Peyer's patch (tissue), 4 donors: ENCODE measurements at regions not wholly inside any gene's neighbourhood (a gene's known extent, or its start where the extent isn't known, plus 50 kb on each side); places are given as distances from the start of the nearest gene placed in this dataset.

ENCODE experiments used
- DNase-seq, 3 donors: peaks; one replicate each; pipeline ENCODE4 v3.0.0-alpha.2; 2017 to 2019
- H3K27ac ChIP-seq, 4 donors: fragments of 200-600 bp; sonication (generic); one replicate each; pipeline ENCODE4 v1.5.1; 2016 to 2019
- H3K27me3 ChIP-seq, 2 donors: fragments of 200-600 bp; sonication (generic); one replicate each; pipeline ENCODE4 v1.5.1; 2019
- H3K36me3 ChIP-seq, 3 donors: fragments of 200-600 bp; sonication (generic); one replicate each; pipeline ENCODE4 v1.5.1; 2016 to 2019
- H3K4me1 ChIP-seq, 4 donors: fragments of 200-600 bp; sonication (generic); one replicate each; pipeline ENCODE4 v1.5.1; 2016 to 2019
- H3K4me3 ChIP-seq, 4 donors: fragments of 200-600 bp; sonication (generic); 1 replicate in 3 of 4; 2 replicates in 1 of 4; pipeline ENCODE4 v1.5.1; 2016 to 2019; ENCODE audit warnings: mild to moderate bottlenecking in 1 of 4
- H3K9me3 ChIP-seq, 4 donors: fragments of 200-600 bp; sonication (generic); one replicate each; pipeline ENCODE4 v1.5.1; 2016 to 2019; ENCODE audit warnings: mild to moderate bottlenecking in 1 of 4
- CTCF ChIP-seq, 6 experiments: fragments of 450-650 bp in 4 of 6; fragments of 200-600 bp in 2 of 6; sonication (generic) in 1 of 6; IDR thresholded peaks; one replicate each; pipeline ENCODE4 v1.5.1; 2017 to 2019; ENCODE audit warnings: antibody characterized with exemption in 6 of 6, mild to moderate bottlenecking in 3 of 6, moderate library complexity in 1 of 6
- POLR2A ChIP-seq, 2 donors: fragments of 450-650 bp; IDR thresholded peaks; one replicate each; pipeline ENCODE4 v1.5.1; 2017; ENCODE audit warnings: antibody characterized with exemption in 2 of 2, mild to moderate bottlenecking in 2 of 2, moderate library complexity in 2 of 2

GRCh38 chr18:29664278-29665036 is 1378.1 kb downstream of the DSC3 start:
- DNase-seq, result no peak
- TF ChIP-seq POLR2A (IDR thresholded peaks at IDR 0.05) (no peak), CTCF (IDR thresholded peaks at IDR 0.05) (no peak)
- Histone ChIP-seq H3K27me3 (no peaks in the 10 kb centered on the region), H3K9me3 (no peaks in the 10 kb centered on the region), H3K36me3 (no peaks in the 10 kb centered on the region), H3K4me3 (no peak overlapping the region), H3K4me1 (no peaks in the 10 kb centered on the region), H3K27ac (no peak overlapping the region)

- TF ChIP-seq CTCF (IDR thresholded peaks at IDR 0.05) (no peak), POLR2A (IDR thresholded peaks at IDR 0.05) (no peak)
- H3K36me3 ChIP-seq, result no peaks in the 10 kb centered on the region
- no peak overlapping the region for H3K4me3 ChIP-seq
- no peaks in the 10 kb centered on the region for H3K9me3 ChIP-seq
- H3K4me1 ChIP-seq, result no peaks in the 10 kb centered on the region
- no peaks in the 10 kb centered on the region for H3K27me3 ChIP-seq
- no peak for DNase-seq
- no peak overlapping the region for H3K27ac ChIP-seq
Measured at GRCh38 chr18:29661924-29662323, 1380.6 kb downstream of the DSC3 start.

- TF ChIP-seq CTCF (IDR thresholded peaks at IDR 0.05), result no peak
- no peak for TF ChIP-seq POLR2A (IDR thresholded peaks at IDR 0.05)
- Histone ChIP-seq H3K27ac (no peak overlapping the region), H3K4me1 (no peaks in the 10 kb centered on the region), H3K36me3 (no peaks in the 10 kb centered on the region), H3K4me3 (no peak overlapping the region), H3K9me3 (no peaks in the 10 kb centered on the region), H3K27me3 (no peaks in the 10 kb centered on the region)
- no peak for DNase-seq
Measured at GRCh38 chr18:29660777-29661176, 1381.8 kb downstream of the DSC3 start.

GRCh38 chr18:29653671-29654215 is 1388.8 kb downstream of the DSC3 start:
- no peaks in the 10 kb centered on the region for H3K4me1 ChIP-seq
- no peaks in the 10 kb centered on the region for H3K36me3 ChIP-seq
- no peak for TF ChIP-seq POLR2A (IDR thresholded peaks at IDR 0.05)
- no peak for TF ChIP-seq CTCF (IDR thresholded peaks at IDR 0.05)
- no peak overlapping the region for H3K27ac ChIP-seq
- H3K27me3 ChIP-seq, result no peaks in the 10 kb centered on the region
- H3K9me3 ChIP-seq, result no peaks in the 10 kb centered on the region
- no peak for DNase-seq
- H3K4me3 ChIP-seq, result no peak overlapping the region

DNA sequence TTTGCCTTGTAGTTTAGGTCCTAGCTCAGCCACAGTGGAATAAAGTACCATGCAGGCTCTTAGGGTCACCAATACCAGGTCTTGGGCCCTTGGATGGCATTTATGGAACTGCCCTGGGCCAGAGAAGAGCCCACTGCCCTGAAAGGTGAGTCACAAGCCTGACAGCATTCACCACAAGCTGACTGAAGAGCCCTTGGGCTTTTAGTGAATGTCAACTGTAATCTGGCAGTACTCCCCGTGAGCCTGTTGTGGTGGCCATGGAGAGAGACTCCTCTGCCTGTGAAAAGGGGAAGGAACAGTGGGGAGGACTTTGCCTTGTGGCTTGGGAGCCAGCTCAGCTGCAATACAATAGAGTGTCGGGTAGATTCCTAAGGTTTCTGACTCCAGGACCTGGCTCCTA is 1389.7 kb downstream of the DSC3 start:
- TF ChIP-seq POLR2A (IDR thresholded peaks at IDR 0.05), result no peak
- no peak for TF ChIP-seq CTCF (IDR thresholded peaks at IDR 0.05)
- no peak overlapping the region for H3K27ac ChIP-seq
- H3K9me3 ChIP-seq, result no peaks in the 10 kb centered on the region
- no peaks in the 10 kb centered on the region for H3K4me1 ChIP-seq
- no peak overlapping the region for H3K4me3 ChIP-seq
- DNase-seq, result no peak
- no peaks in the 10 kb centered on the region for H3K36me3 ChIP-seq
- no peaks in the 10 kb centered on the region for H3K27me3 ChIP-seq
